Adipocyte (in vitro differentiated cells): ENCODE measurements at regions not wholly inside any gene's neighbourhood (a gene's known extent, or its start where the extent isn't known, plus 50 kb on each side); places are given as distances from the start of the nearest gene placed in this dataset.
"Not testable (repeated sequence)": the region's sequence is repeated elsewhere in the genome, so short reads cannot be mapped to it uniquely, and the experiment has no call there.

Experiments used
- DNase-seq: peaks from one replicate; pipeline ENCODE4 v3.0.0-alpha.2; 2015; ENCODE audit warnings: low read depth
- H3K27me3 ChIP-seq: replicated peaks from 2 replicates; pipeline ENCODE4 v1.7.0; 2013; ENCODE audit warnings: mild to moderate bottlenecking, low read length, moderate library complexity; ENCODE audit not compliant: control insufficient read depth, insufficient read depth
- H3K36me3 ChIP-seq: 2 replicates; pipeline ENCODE4 v1.7.0; 2013; ENCODE audit warnings: low read length, mild to moderate bottlenecking, moderate library complexity; ENCODE audit not compliant: control insufficient read depth, insufficient read depth, severe bottlenecking
- H3K4me1 ChIP-seq: 2 replicates; pipeline ENCODE4 v1.7.0; 2013; ENCODE audit warnings: mild to moderate bottlenecking, low read length, moderate library complexity; ENCODE audit not compliant: control insufficient read depth, insufficient read depth
- H3K4me3 ChIP-seq: 2 replicates; pipeline ENCODE4 v1.7.0; 2013; ENCODE audit warnings: mild to moderate bottlenecking, low read length, moderate library complexity
- H3K9ac ChIP-seq: 2 replicates; pipeline ENCODE4 v1.7.0; 2013; ENCODE audit warnings: mild to moderate bottlenecking, low read length, moderate library complexity
- H3K9me3 ChIP-seq: 2 replicates; pipeline ENCODE4 v1.7.0; 2013; ENCODE audit warnings: mild to moderate bottlenecking, low read length, moderate library complexity; ENCODE audit not compliant: control insufficient read depth

- H3K27me3 ChIP-seq = no peaks in the 10 kb centered on the region
- H3K9me3 ChIP-seq = no peaks in the 10 kb centered on the region
- no peak overlapping the region for H3K9ac ChIP-seq
- no peaks in the 10 kb centered on the region for H3K36me3 ChIP-seq
- DNase-seq = no peak
- H3K4me1 ChIP-seq = no peaks in the 10 kb centered on the region
- no peak overlapping the region for H3K4me3 ChIP-seq
Measured at GRCh38 chr5:124612023-124612422, 134.4 kb downstream of the ZNF608 start.

GRCh38 chr5:124611262-124611661 is 135.2 kb downstream of the ZNF608 start:
- not testable (repeated sequence) for H3K4me1 ChIP-seq, DNase-seq, H3K27me3 ChIP-seq, H3K4me3 ChIP-seq, H3K9ac ChIP-seq, H3K36me3 ChIP-seq, H3K9me3 ChIP-seq

GRCh38 chr5:124609685-124610084 is 136.8 kb downstream of the ZNF608 start:
- not testable (repeated sequence) for H3K9me3 ChIP-seq, DNase-seq, H3K9ac ChIP-seq, H3K36me3 ChIP-seq, H3K27me3 ChIP-seq, H3K4me3 ChIP-seq
- peaks cover 12% of the 10 kb centered on the region for H3K4me1 ChIP-seq

GRCh38 chr5:124606543-124606942 is 139.9 kb downstream of the ZNF608 start:
- Histone ChIP-seq H3K4me1 (peaks cover 12% of the 10 kb centered on the region), H3K4me3 (no peak overlapping the region), H3K36me3 (no peaks in the 10 kb centered on the region), H3K27me3 (no peaks in the 10 kb centered on the region), H3K9ac (no peak overlapping the region), H3K9me3 (no peaks in the 10 kb centered on the region)
- no peak for DNase-seq

- Histone ChIP-seq H3K27me3 (no peaks in the 10 kb centered on the region), H3K4me3 (no peak overlapping the region), H3K9me3 (no peaks in the 10 kb centered on the region), H3K9ac (no peak overlapping the region), H3K36me3 (no peaks in the 10 kb centered on the region), H3K4me1 (peaks cover 12% of the 10 kb centered on the region)
- no peak for DNase-seq
Measured at GRCh38 chr5:124606093-124606492, 140.3 kb downstream of the ZNF608 start.

- Histone ChIP-seq H3K36me3 (no peaks in the 10 kb centered on the region), H3K9ac (no peak overlapping the region), H3K9me3 (no peaks in the 10 kb centered on the region), H3K4me3 (no peak overlapping the region), H3K27me3 (no peaks in the 10 kb centered on the region), H3K4me1 (peaks cover 12% of the 10 kb centered on the region)
- DNase-seq = no peak
Measured at GRCh38 chr5:124605541-124605940, 140.9 kb downstream of the ZNF608 start.

- H3K4me1 ChIP-seq = peaks cover 12% of the 10 kb centered on the region
- no peak for DNase-seq
- no peaks in the 10 kb centered on the region for H3K36me3 ChIP-seq
- H3K27me3 ChIP-seq = no peaks in the 10 kb centered on the region
- no peak overlapping the region for H3K4me3 ChIP-seq
- H3K9me3 ChIP-seq = no peaks in the 10 kb centered on the region
- H3K9ac ChIP-seq = no peak overlapping the region
Measured at GRCh38 chr5:124604419-124604818, 142.0 kb downstream of the ZNF608 start.

- no peak for DNase-seq
- Histone ChIP-seq H3K4me1 (peaks cover 12% of the 10 kb centered on the region), H3K9ac (no peak overlapping the region), H3K4me3 (no peak overlapping the region), H3K27me3 (no peaks in the 10 kb centered on the region), H3K36me3 (no peaks in the 10 kb centered on the region), H3K9me3 (no peaks in the 10 kb centered on the region)
Measured at GRCh38 chr5:124602925-124603650, 143.4 kb downstream of the ZNF608 start.

- DNase-seq = peak; percentile 34
- H3K9ac ChIP-seq = no peak overlapping the region
- H3K9me3 ChIP-seq = no peaks in the 10 kb centered on the region
- no peaks in the 10 kb centered on the region for H3K36me3 ChIP-seq
- no peaks in the 10 kb centered on the region for H3K4me1 ChIP-seq
- H3K27me3 ChIP-seq = no peaks in the 10 kb centered on the region
- no peak overlapping the region for H3K4me3 ChIP-seq
Measured at GRCh38 chr5:124599028-124599973, 147.1 kb downstream of the ZNF608 start.

- DNase-seq = peak; percentile 64
- Histone ChIP-seq H3K4me1 (peaks cover 10% of the 10 kb centered on the region), H3K4me3 (no peak overlapping the region), H3K36me3 (no peaks in the 10 kb centered on the region), H3K9me3 (no peaks in the 10 kb centered on the region), H3K27me3 (no peaks in the 10 kb centered on the region), H3K9ac (no peak overlapping the region)
Measured at GRCh38 chr5:124596595-124597421, 149.6 kb downstream of the ZNF608 start.

GRCh38 chr5:124593952-124594351 is 152.5 kb downstream of the ZNF608 start:
- H3K27me3 ChIP-seq = no peaks in the 10 kb centered on the region
- H3K4me1 ChIP-seq = peaks cover 14% of the 10 kb centered on the region
- no peak for DNase-seq
- no peak overlapping the region for H3K9ac ChIP-seq
- no peaks in the 10 kb centered on the region for H3K36me3 ChIP-seq
- no peak overlapping the region for H3K4me3 ChIP-seq
- H3K9me3 ChIP-seq = no peaks in the 10 kb centered on the region
